GM12878 (cell line): ENCODE measurements at regions not wholly inside any gene's neighbourhood (a gene's known extent, or its start where the extent isn't known, plus 50 kb on each side); places are given as distances from the start of the nearest gene placed in this dataset.

Experiments
- ATAC-seq: fragments of 200-7000 bp; cut with Tn5 transposase; 3 replicates; pipeline ENCODE4 v1.9.1; 2020; ENCODE audit warnings: mild to moderate bottlenecking, moderate library complexity
- BruUV-seq: library from RNA; stranded (reverse); fragments of 400-500 nt; replicated peaks from 2 replicates; lab custom pipeline; 2021; lab: Mats Ljungman, UMichigan
- CTCF ChIA-PET: fragments of 300-600 bp; sonication (Branson Sonifier 250); formaldehyde crosslinking; extraction: SDS; loops from one replicate; lab custom pipeline; 2021; ENCODE audit warnings: inconsistent platforms; lab: Yijun Ruan, JAX
- POLR2A ChIA-PET: fragments of 350-600 bp; formaldehyde crosslinking; extraction: SDS; loops from one replicate; lab custom pipeline; 2021; ENCODE audit warnings: inconsistent platforms; lab: Charles Lee
- RAD21 ChIA-PET: fragments of 300-600 bp; sonication (Branson Sonifier 250); formaldehyde crosslinking; loops from one replicate; lab custom pipeline; 2023; ENCODE audit warnings: antibody characterized with exemption; ENCODE audit not compliant: unreplicated experiment; lab: Charles Lee
- SMC1A ChIA-PET: fragments of 300-600 bp; sonication (Branson Sonifier 250); formaldehyde crosslinking; loops from one replicate; lab custom pipeline; 2023; ENCODE audit not compliant: unreplicated experiment, uncharacterized antibody; lab: Charles Lee
- DNase-seq: peaks from one replicate; pipeline ENCODE4 v3.0.0-alpha.2; 2011; ENCODE audit warnings: low read depth, low spot score
- FAIRE-seq: peaks from 3 replicates; lab custom pipeline; 2011; peaks lifted over from hg19 to GRCh38; lab: Jason Lieb, UNC
- H2AFZ ChIP-seq: 2 replicates; pipeline ENCODE4 v1.6.0; 2011; ENCODE audit warnings: low read depth, low read length, control low read depth; ENCODE audit not compliant: control insufficient read depth
- H3K27ac ChIP-seq: 2 replicates; pipeline ENCODE4 v1.5.1; 2011; ENCODE audit warnings: control low read depth; ENCODE audit not compliant: control insufficient read depth, insufficient read depth
- H3K27me3 ChIP-seq, 2 experiments: replicated peaks in 1 of 2; 2 replicates each; pipeline versions ENCODE4 v1.6.0 to v1.6.1; 2011; ENCODE audit warnings: low read length in 1 of 2; ENCODE audit not compliant: control insufficient read depth in 2 of 2, insufficient read depth in 2 of 2
- H3K36me3 ChIP-seq, 2 experiments: 2 replicates each; pipeline ENCODE4 v1.5.1; 2011; ENCODE audit warnings: low read length in 1 of 2; ENCODE audit not compliant: control insufficient read depth in 2 of 2, insufficient read depth in 2 of 2
- H3K4me1 ChIP-seq: 2 replicates; pipeline ENCODE4 v1.6.1; 2011; ENCODE audit warnings: mild to moderate bottlenecking, low read length, moderate library complexity, mixed read lengths; ENCODE audit not compliant: control insufficient read depth, insufficient read depth
- H3K4me2 ChIP-seq: 2 replicates; pipeline ENCODE4 v1.6.0; 2011; ENCODE audit warnings: control low read depth; ENCODE audit not compliant: control insufficient read depth, insufficient read depth
- H3K4me3 ChIP-seq: fragments of 200-600 bp; sonication (generic); 2 replicates; pipeline ENCODE4 v1.5.1; 2016
- H3K79me2 ChIP-seq: 2 replicates; pipeline ENCODE4 v1.6.0; 2011; ENCODE audit warnings: low read length; ENCODE audit not compliant: control insufficient read depth, insufficient read depth
- H3K9ac ChIP-seq: 2 replicates; pipeline ENCODE4 v1.8.0; 2011; ENCODE audit warnings: low read length, control low read depth, mixed read lengths; ENCODE audit not compliant: control insufficient read depth, insufficient read depth
- H3K9me3 ChIP-seq: replicated peaks from 3 replicates; pipeline ENCODE4 v1.5.1; 2011; ENCODE audit warnings: mild to moderate bottlenecking, low read length; ENCODE audit not compliant: control insufficient read depth, insufficient read depth
- H4K20me1 ChIP-seq: 2 replicates; pipeline ENCODE4 v1.6.0; 2011; ENCODE audit not compliant: control insufficient read depth, insufficient read depth
- BCL11A ChIP-seq: IDR thresholded peaks from 2 replicates; pipeline ENCODE4 v1.6.1; 2011; ENCODE audit warnings: low read depth, low read length
- BHLHE40 ChIP-seq, 2 experiments: fragments of 450-650 bp in 1 of 2; IDR thresholded peaks; 2 replicates each; pipeline ENCODE4 v1.6.1; 2011 to 2017; ENCODE audit warnings: low read depth in 2 of 2, borderline replicate concordance in 1 of 2, improper control_type of control experiment in 1 of 2, low read length in 1 of 2, mild to moderate bottlenecking in 1 of 2
- BRCA1 ChIP-seq: IDR thresholded peaks from 2 replicates; pipeline ENCODE4 v1.6.1; 2011; ENCODE audit warnings: low read depth, low read length, improper control_type of control experiment
- CBFB ChIP-seq: IDR thresholded peaks from 2 replicates; pipeline ENCODE4 v1.6.1; 2016; ENCODE audit warnings: antibody characterized with exemption, low read depth
- CEBPB ChIP-seq, 2 experiments: fragments of 150-350 bp in 1 of 2; IDR thresholded peaks; 2 replicates each; pipeline ENCODE4 v1.6.1; 2012 to 2014; ENCODE audit warnings: low read depth in 2 of 2, low read length in 2 of 2, borderline replicate concordance in 1 of 2, inconsistent platforms in 1 of 2
- CREM ChIP-seq: IDR thresholded peaks from 2 replicates; pipeline ENCODE4 v1.6.1; 2014; ENCODE audit warnings: antibody characterized with exemption, low read depth
- EED ChIP-seq: sonication (generic); IDR thresholded peaks from 2 replicates; pipeline ENCODE4 v1.6.1; 2016; ENCODE audit warnings: antibody characterized with exemption, low read depth
- EGR1 ChIP-seq, 2 experiments: IDR thresholded peaks; 1 replicate in 1 of 2; 2 replicates in 1 of 2; pipeline ENCODE4 v1.6.1; 2011 to 2012; ENCODE audit warnings: low read depth in 2 of 2, low read length in 2 of 2, borderline replicate concordance in 1 of 2, mild to moderate bottlenecking in 1 of 2, moderate library complexity in 1 of 2
- ETV6 ChIP-seq, 2 experiments: fragments of 450-650 bp in 1 of 2; IDR thresholded peaks in 1 of 2; conservative IDR thresholded peaks in 1 of 2; 2 replicates each; pipeline ENCODE4 v1.6.1; 2014; ENCODE audit warnings: antibody characterized with exemption in 1 of 2, borderline replicate concordance in 1 of 2, low read depth in 1 of 2, mild to moderate bottlenecking in 1 of 2, moderate library complexity in 1 of 2
- JUNB ChIP-seq: IDR thresholded peaks from 2 replicates; pipeline ENCODE4 v1.6.1; 2016; ENCODE audit warnings: antibody characterized with exemption, mild to moderate bottlenecking
- MEF2A ChIP-seq: IDR thresholded peaks from 2 replicates; pipeline ENCODE4 v1.6.1; 2011; ENCODE audit warnings: low read depth, mild to moderate bottlenecking, low read length, moderate library complexity; ENCODE audit not compliant: insufficient read depth
- NR2C2 ChIP-seq: IDR thresholded peaks from 2 replicates; pipeline ENCODE4 v1.6.1; 2011; ENCODE audit warnings: borderline replicate concordance, low read depth; ENCODE audit not compliant: control insufficient read depth, insufficient read length
- PAX8 ChIP-seq: fragments of 450-650 bp; IDR thresholded peaks from 2 replicates; pipeline ENCODE4 v1.6.1; 2017; ENCODE audit warnings: mild to moderate bottlenecking, moderate library complexity
- POLR2AphosphoS2 ChIP-seq: IDR thresholded peaks from 2 replicates; pipeline ENCODE4 v1.6.1; 2011; ENCODE audit warnings: low read depth, mild to moderate bottlenecking, low read length, improper control_type of control experiment, moderate library complexity
- SP1 ChIP-seq: IDR thresholded peaks from one replicate; pipeline ENCODE4 v1.6.1; 2011; ENCODE audit warnings: low read depth, low read length
- SUPT20H ChIP-seq: IDR thresholded peaks from 2 replicates; pipeline ENCODE4 v1.6.1; 2011; ENCODE audit warnings: low read depth, mild to moderate bottlenecking, low read length, moderate library complexity, borderline replicate concordance; ENCODE audit not compliant: control insufficient read depth
- TCF12 ChIP-seq: IDR thresholded peaks from 2 replicates; pipeline ENCODE4 v1.6.1; 2011; ENCODE audit warnings: low read depth, mild to moderate bottlenecking, low read length
- ZNF207 ChIP-seq: fragments of 450-650 bp; IDR thresholded peaks from 2 replicates; pipeline ENCODE4 v1.6.1; 2014; ENCODE audit warnings: antibody characterized with exemption, mild to moderate bottlenecking, borderline replicate concordance
- WGBS: methylation state at CpG from one replicate; pipeline ENCODE4 v1.1.6; 2016; ENCODE audit warnings: low lambda C conversion rate; ENCODE audit not compliant: insufficient replicate concordance, insufficient coverage; ENCODE audit errors: missing lambda C conversion rate; 5-methylcytosine and 5-hydroxymethylcytosine counted together
- in situ Hi-C: fragments of 300-500 bp; cut with MboI; formaldehyde crosslinking; loops from 9 replicates; pipeline ENCODE4 v1.14.3; 2018; ENCODE audit warnings: mixed read lengths
- intact Hi-C: fragments of 100-400 bp; cut with micrococcal nuclease; formaldehyde crosslinking; loops from one replicate; pipeline ENCODE4 v1.14.2; 2022; ENCODE audit not compliant: unreplicated experiment
- TF ChIP-seq, protein P1 (sequence below): IDR thresholded peaks from 2 replicates; pipeline ENCODE4 v1.6.1; 2011; ENCODE audit warnings: low read depth, low read length, improper control_type of control experiment, borderline replicate concordance
- TF ChIP-seq, protein P2 (sequence below): fragments of 450-650 bp; IDR thresholded peaks from 2 replicates; pipeline ENCODE4 v1.6.1; 2017; ENCODE audit warnings: low read depth, mild to moderate bottlenecking, moderate library complexity

DNA sequence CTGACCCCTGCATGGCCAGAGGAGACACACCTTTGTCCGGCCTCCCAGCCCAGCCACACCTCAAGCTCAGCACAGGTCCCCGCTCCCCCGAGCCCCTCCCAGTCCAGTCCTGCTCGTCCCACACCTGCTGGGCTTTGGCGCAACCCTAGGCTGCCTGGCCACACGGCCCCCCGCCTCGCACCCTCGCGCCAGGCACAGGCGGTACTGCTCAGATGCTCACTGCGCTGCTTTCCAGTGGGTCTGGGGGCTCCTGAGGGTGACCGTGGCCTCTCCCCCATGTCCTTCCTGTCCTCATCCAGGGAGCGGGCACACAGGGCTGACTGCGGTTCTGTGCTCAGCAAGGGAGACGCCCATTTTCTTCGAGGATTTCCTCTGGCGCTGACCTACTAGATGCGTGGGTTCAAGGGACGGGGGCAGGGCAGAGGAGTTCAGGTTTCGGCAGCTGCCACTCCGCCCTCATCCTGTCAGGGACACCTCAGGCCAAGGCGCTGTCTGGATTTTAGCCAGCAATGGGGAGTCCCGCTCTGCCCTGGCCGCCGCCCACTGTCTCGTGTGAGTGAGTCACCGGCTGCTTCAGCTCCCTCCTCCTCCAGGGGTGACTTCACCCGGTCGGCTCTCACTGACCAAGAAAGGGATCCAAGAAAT, 118.0 kb upstream of the ZNF469 start:
- ChIA-PET RAD21 (interaction anchor here (0.7 kb wide), 1 partner anchor 529 kb away, joined by 3 read pairs; no protein-coding TSS in a partner anchor), SMC1A (no interaction called here), CTCF (no interaction called here), POLR2A (no interaction called here)
- H3K9me3 ChIP-seq = no peaks in the 10 kb centered on the region
- H3K27ac ChIP-seq = no peak overlapping the region
- intact Hi-C loops = no loop called here
- H3K4me2 ChIP-seq = no peak overlapping the region
- no peaks in the 10 kb centered on the region; a peak in 1 of 4 replicates for H3K27me3 ChIP-seq
- FAIRE-seq = peak; percentile 78
- H3K4me1 ChIP-seq = peaks cover 5% of the 10 kb centered on the region; the same call in 1 of the 2 replicates
- H2AFZ ChIP-seq = no peak overlapping the region; the same call in 1 of the 2 replicates
- no peaks in the 10 kb centered on the region for H3K79me2 ChIP-seq
- 26% methylated on average over 29 of the region's 30 CpGs for WGBS
- no TSS peak for BruUV-seq
- no peak overlapping the region for H3K4me3 ChIP-seq
- peak; percentile 51 for DNase-seq
- H3K36me3 ChIP-seq = no peaks in the 10 kb centered on the region
- ATAC-seq = peak; percentile 92
- in situ Hi-C loops = no loop called here
- no peaks in the 10 kb centered on the region for H4K20me1 ChIP-seq
- H3K9ac ChIP-seq = no peak overlapping the region
- TF ChIP-seq JUNB (peak; percentile 40; the same call in 1 of the 2 replicates), NR2C2 (no peak), BRCA1 (no peak), CREM (peak; percentile 35; the same call in 1 of the 2 replicates), SUPT20H (no peak), MEF2A (no peak), EED (0 out of 2 replicates have a peak, but pooled peaks have one; percentile 21), TCF12 (peak; percentile 80; the same call in 1 of the 2 replicates), ETV6 (conservative IDR thresholded peaks at IDR 0.05 in 1 of 2, IDR thresholded peaks at IDR 0.05 in 1 of 2; ENCODE audit: borderline replicate concordance in 1 of 2, low read depth in 1 of 2) (no peak), BCL11A (0 out of 2 replicates have a peak, but pooled peaks have one; percentile 26), SP1 (no peak), EGR1 (IDR thresholded peaks at IDR 0.05; ENCODE audit: borderline replicate concordance in 1 of 2, low read depth in 2 of 2, low read length in 2 of 2) (peak in 1 of 2 experiments; percentile 53; a peak in 1 of 3 replicates), PAX8 (no peak), CBFB (no peak), POLR2AphosphoS2 (no peak), ZNF207 (no peak), BHLHE40 (IDR thresholded peaks at IDR 0.05; ENCODE audit: borderline replicate concordance in 1 of 2, low read depth in 2 of 2, low read length in 1 of 2) (peak; percentile 75 to 89; a peak in 3 of 4 replicates), CEBPB (IDR thresholded peaks at IDR 0.05; ENCODE audit: borderline replicate concordance in 1 of 2, low read depth in 2 of 2, low read length in 2 of 2) (no peak)
- TF ChIP-seq, protein P1, sequence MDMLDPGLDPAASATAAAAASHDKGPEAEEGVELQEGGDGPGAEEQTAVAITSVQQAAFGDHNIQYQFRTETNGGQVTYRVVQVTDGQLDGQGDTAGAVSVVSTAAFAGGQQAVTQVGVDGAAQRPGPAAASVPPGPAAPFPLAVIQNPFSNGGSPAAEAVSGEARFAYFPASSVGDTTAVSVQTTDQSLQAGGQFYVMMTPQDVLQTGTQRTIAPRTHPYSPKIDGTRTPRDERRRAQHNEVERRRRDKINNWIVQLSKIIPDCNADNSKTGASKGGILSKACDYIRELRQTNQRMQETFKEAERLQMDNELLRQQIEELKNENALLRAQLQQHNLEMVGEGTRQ = no peak
- TF ChIP-seq, protein P2, sequence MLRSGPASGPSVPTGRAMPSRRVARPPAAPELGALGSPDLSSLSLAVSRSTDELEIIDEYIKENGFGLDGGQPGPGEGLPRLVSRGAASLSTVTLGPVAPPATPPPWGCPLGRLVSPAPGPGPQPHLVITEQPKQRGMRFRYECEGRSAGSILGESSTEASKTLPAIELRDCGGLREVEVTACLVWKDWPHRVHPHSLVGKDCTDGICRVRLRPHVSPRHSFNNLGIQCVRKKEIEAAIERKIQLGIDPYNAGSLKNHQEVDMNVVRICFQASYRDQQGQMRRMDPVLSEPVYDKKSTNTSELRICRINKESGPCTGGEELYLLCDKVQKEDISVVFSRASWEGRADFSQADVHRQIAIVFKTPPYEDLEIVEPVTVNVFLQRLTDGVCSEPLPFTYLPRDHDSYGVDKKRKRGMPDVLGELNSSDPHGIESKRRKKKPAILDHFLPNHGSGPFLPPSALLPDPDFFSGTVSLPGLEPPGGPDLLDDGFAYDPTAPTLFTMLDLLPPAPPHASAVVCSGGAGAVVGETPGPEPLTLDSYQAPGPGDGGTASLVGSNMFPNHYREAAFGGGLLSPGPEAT = no peak
